SU-DHL-6 (cell line): ENCODE measurements at regions not wholly inside any gene's neighbourhood (a gene's known extent, or its start where the extent isn't known, plus 50 kb on each side); places are given as distances from the start of the nearest gene placed in this dataset.

ENCODE experiments used
- H2AFZ ChIP-seq: fragments of 200-600 bp; sonication (generic); 2 replicates; pipeline ENCODE4 v1.6.1; 2014; ENCODE audit warnings: low read depth, mild to moderate bottlenecking, moderate library complexity, mixed read lengths, antibody characterized with exemption, low read length; ENCODE audit not compliant: severe bottlenecking
- H3F3A ChIP-seq: fragments of 200-600 bp; shearing (Covaris generic); 2 replicates; pipeline ENCODE4 v1.6.0; 2016; ENCODE audit warnings: antibody characterized with exemption, mild to moderate bottlenecking; ENCODE audit not compliant: insufficient read depth
- H3K27ac ChIP-seq: fragments of 200-600 bp; sonication (generic); 2 replicates; pipeline ENCODE4 v1.5.1; 2016; ENCODE audit warnings: low read depth, mild to moderate bottlenecking, low read length, moderate library complexity, mixed read lengths
- H3K27me3 ChIP-seq: fragments of 200-600 bp; sonication (generic), shearing (Covaris generic); 2 replicates; pipeline ENCODE4 v1.6.0; 2014; ENCODE audit warnings: mild to moderate bottlenecking, low read length
- H3K36me3 ChIP-seq: fragments of 200-600 bp; sonication (generic); 2 replicates; pipeline ENCODE4 v1.6.1; 2014; ENCODE audit warnings: mild to moderate bottlenecking, low read length, mixed read lengths
- H3K4me2 ChIP-seq: fragments of 300-600, 200-600 bp; shearing (Covaris generic), sonication (generic); 2 replicates; pipeline ENCODE4 v1.6.0; 2014; ENCODE audit warnings: low read length, low read depth, mild to moderate bottlenecking; ENCODE audit not compliant: poor library complexity, severe bottlenecking
- H3K4me3 ChIP-seq: fragments of 200-600 bp; sonication (generic); 2 replicates; pipeline ENCODE4 v1.5.1; 2014; ENCODE audit warnings: antibody characterized with exemption, low read length, mild to moderate bottlenecking, mixed read lengths; ENCODE audit not compliant: insufficient read depth, poor library complexity, severe bottlenecking
- H3K79me2 ChIP-seq: fragments of 200-600 bp; sonication (generic); 2 replicates; pipeline ENCODE4 v1.6.1; 2014; ENCODE audit warnings: mild to moderate bottlenecking, low read length, moderate library complexity; ENCODE audit not compliant: insufficient read depth
- H3K9ac ChIP-seq: fragments of 200-600 bp; sonication (generic); 2 replicates; pipeline ENCODE4 v1.7.0; 2014; ENCODE audit warnings: mild to moderate bottlenecking, low read length
- H3K9me2 ChIP-seq: fragments of 200-600 bp; sonication (generic); replicated peaks from 2 replicates; pipeline ENCODE4 v1.6.1; 2014; ENCODE audit warnings: low read length; ENCODE audit not compliant: insufficient read depth
- H3K9me3 ChIP-seq: fragments of 200-600 bp; sonication (generic); 2 replicates; pipeline ENCODE4 v1.6.1; 2014; ENCODE audit warnings: low read length, mixed read lengths; ENCODE audit not compliant: insufficient read depth
- H4K20me1 ChIP-seq: fragments of 200-600 bp; sonication (generic); 2 replicates; pipeline ENCODE4 v1.6.1; 2014; ENCODE audit warnings: low read depth, mild to moderate bottlenecking, antibody characterized with exemption, low read length, moderate library complexity, mixed read lengths
- EZH2phosphoT487 ChIP-seq: fragments of 200-600 bp; sonication (generic), shearing (Covaris generic); conservative IDR thresholded peaks from 2 replicates; pipeline ENCODE4 v1.6.1; 2018; ENCODE audit warnings: mild to moderate bottlenecking, antibody characterized with exemption, low read length, moderate library complexity, mixed read lengths
- TF ChIP-seq, protein P1 (sequence below): fragments of 200-600 bp; sonication (generic); IDR thresholded peaks from one replicate; pipeline ENCODE4 v1.5.1; 2017; ENCODE audit warnings: antibody characterized with exemption, mild to moderate bottlenecking, low read length, moderate library complexity; ENCODE audit not compliant: insufficient read depth, poor library complexity, severe bottlenecking

DNA sequence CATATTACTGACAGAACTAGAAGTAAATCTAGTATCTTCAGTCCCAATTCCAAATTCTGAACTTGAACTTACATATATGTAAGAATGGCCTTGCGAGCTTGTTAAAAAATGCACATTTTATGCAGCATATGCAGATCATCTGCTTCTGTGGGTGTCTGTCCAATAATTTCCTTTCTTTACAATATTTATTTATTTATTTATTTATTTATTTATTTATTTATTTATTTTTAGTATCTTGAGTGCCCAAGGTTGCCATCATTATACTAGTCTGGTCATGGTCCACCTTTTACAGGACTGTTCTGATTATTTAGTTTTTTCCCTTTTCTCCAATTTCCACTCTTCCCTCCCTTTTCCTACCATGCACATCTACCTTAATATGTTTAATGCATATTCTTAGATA is 528.4 kb downstream of the COL12A1 start:
- Histone ChIP-seq H3K36me3 (no peaks in the 10 kb centered on the region), H4K20me1 (no peaks in the 10 kb centered on the region), H3K9me3 (no peaks in the 10 kb centered on the region), H3K4me3 (no peak overlapping the region), H3K9ac (no peak overlapping the region), H3K27ac (no peak overlapping the region), H3K27me3 (no peaks in the 10 kb centered on the region), H3F3A (no peaks in the 10 kb centered on the region), H2AFZ (no peak overlapping the region), H3K4me2 (no peak overlapping the region), H3K79me2 (no peaks in the 10 kb centered on the region), H3K9me2 (no peaks in the 10 kb centered on the region; the same call in 1 of the 2 replicates)
- no peak for TF ChIP-seq EZH2phosphoT487
- TF ChIP-seq, protein P1, sequence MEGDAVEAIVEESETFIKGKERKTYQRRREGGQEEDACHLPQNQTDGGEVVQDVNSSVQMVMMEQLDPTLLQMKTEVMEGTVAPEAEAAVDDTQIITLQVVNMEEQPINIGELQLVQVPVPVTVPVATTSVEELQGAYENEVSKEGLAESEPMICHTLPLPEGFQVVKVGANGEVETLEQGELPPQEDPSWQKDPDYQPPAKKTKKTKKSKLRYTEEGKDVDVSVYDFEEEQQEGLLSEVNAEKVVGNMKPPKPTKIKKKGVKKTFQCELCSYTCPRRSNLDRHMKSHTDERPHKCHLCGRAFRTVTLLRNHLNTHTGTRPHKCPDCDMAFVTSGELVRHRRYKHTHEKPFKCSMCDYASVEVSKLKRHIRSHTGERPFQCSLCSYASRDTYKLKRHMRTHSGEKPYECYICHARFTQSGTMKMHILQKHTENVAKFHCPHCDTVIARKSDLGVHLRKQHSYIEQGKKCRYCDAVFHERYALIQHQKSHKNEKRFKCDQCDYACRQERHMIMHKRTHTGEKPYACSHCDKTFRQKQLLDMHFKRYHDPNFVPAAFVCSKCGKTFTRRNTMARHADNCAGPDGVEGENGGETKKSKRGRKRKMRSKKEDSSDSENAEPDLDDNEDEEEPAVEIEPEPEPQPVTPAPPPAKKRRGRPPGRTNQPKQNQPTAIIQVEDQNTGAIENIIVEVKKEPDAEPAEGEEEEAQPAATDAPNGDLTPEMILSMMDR = no peak

DNA sequence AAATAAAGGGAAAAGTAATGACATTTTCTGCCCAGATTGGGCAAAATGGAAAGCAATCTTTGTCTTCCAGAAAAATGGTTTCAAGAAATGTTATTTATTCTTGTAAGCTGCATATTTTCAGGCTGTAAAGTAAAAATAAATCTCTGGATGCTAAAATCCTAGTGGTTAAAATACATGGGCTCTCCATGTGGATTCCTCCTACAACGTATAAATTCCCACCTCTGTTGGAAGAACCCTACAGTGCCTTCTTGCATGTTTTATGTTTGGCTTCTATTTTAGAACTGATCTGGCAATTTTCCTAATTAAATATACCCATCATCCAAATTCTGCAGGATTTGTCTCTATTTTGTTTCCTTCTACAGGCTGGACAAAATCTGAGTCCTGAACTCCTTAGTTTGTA is 528.9 kb downstream of the COL12A1 start:
- H3K36me3 ChIP-seq = no peaks in the 10 kb centered on the region
- no peak overlapping the region for H3K4me3 ChIP-seq
- TF ChIP-seq, protein P1 = no peak
- TF ChIP-seq EZH2phosphoT487 = no peak
- H3K27me3 ChIP-seq = no peaks in the 10 kb centered on the region
- H4K20me1 ChIP-seq = no peaks in the 10 kb centered on the region
- H3K27ac ChIP-seq = no peak overlapping the region
- H3K9me2 ChIP-seq = no peaks in the 10 kb centered on the region; the same call in 1 of the 2 replicates
- no peaks in the 10 kb centered on the region for H3K79me2 ChIP-seq
- H2AFZ ChIP-seq = no peak overlapping the region
- no peak overlapping the region for H3K9ac ChIP-seq
- H3F3A ChIP-seq = no peaks in the 10 kb centered on the region
- no peak overlapping the region for H3K4me2 ChIP-seq
- no peaks in the 10 kb centered on the region for H3K9me3 ChIP-seq

DNA sequence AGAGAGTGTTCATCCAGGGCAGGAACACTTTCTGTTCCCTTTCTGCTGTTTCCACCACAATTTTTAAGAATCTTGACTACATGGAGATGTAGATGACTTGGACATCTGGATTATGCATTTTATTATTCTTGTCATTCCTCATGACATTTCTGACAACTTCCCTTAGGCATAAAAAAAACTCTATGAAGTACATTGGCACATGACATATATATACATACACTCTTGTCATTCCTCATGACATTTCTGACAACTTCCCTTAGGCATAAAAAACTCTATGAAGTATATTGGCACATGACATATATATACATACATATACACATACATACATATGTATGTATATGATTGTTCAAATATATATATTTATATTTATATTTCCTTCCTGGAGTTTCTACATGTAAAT is 531.5 kb downstream of the COL12A1 start:
- Histone ChIP-seq H3K36me3 (no peaks in the 10 kb centered on the region), H3K79me2 (no peaks in the 10 kb centered on the region), H2AFZ (no peak overlapping the region), H3F3A (no peaks in the 10 kb centered on the region), H4K20me1 (no peaks in the 10 kb centered on the region), H3K4me2 (no peak overlapping the region), H3K27me3 (no peaks in the 10 kb centered on the region), H3K9ac (no peak overlapping the region), H3K4me3 (no peak overlapping the region), H3K9me3 (no peaks in the 10 kb centered on the region), H3K27ac (no peak overlapping the region), H3K9me2 (no peaks in the 10 kb centered on the region; the same call in 1 of the 2 replicates)
- TF ChIP-seq, protein P1 = no peak
- TF ChIP-seq EZH2phosphoT487 = no peak
